NCI-H226 (cell line): ENCODE measurements at regions not wholly inside any gene's neighbourhood (a gene's known extent, or its start where the extent isn't known, plus 50 kb on each side); places are given as distances from the start of the nearest gene placed in this dataset.

Experiments
- DNase-seq: peaks from one replicate; pipeline ENCODE4 v3.0.0-alpha.2; 2015

- no peak for DNase-seq
Measured at GRCh38 chr1:222165629-222166028, 382.3 kb downstream of the HHIPL2 start.

GRCh38 chr1:222163895-222164294 is 384.0 kb downstream of the HHIPL2 start:
- DNase-seq: no peak

- DNase-seq: no peak
Measured at GRCh38 chr1:222161676-222162075, 386.2 kb downstream of the HHIPL2 start.

- DNase-seq: no peak
Measured at GRCh38 chr1:222157612-222158011, 390.3 kb downstream of the HHIPL2 start.

GRCh38 chr1:222140206-222140605 is 398.3 kb upstream of the DUSP10 start:
- DNase-seq: no peak

GRCh38 chr1:222138095-222138494 is 396.2 kb upstream of the DUSP10 start:
- no peak for DNase-seq

GRCh38 chr1:222136869-222137268 is 395.0 kb upstream of the DUSP10 start:
- DNase-seq: no peak

GRCh38 chr1:222129041-222129440 is 387.2 kb upstream of the DUSP10 start:
- no peak for DNase-seq

- DNase-seq: no peak
Measured at GRCh38 chr1:222127526-222128152, 385.8 kb upstream of the DUSP10 start.

- DNase-seq: no peak
Measured at GRCh38 chr1:222127096-222127495, 385.2 kb upstream of the DUSP10 start.

GRCh38 chr1:222126052-222126451 is 384.2 kb upstream of the DUSP10 start:
- DNase-seq: no peak

GRCh38 chr1:222124602-222125001 is 382.7 kb upstream of the DUSP10 start:
- DNase-seq: no peak

GRCh38 chr1:222123111-222123510 is 381.2 kb upstream of the DUSP10 start:
- no peak for DNase-seq

GRCh38 chr1:222117809-222118208 is 375.9 kb upstream of the DUSP10 start:
- no peak for DNase-seq

- DNase-seq: no peak
Measured at GRCh38 chr1:222114536-222115156, 372.8 kb upstream of the DUSP10 start.

GRCh38 chr1:222109836-222110235 is 367.9 kb upstream of the DUSP10 start:
- DNase-seq: no peak

GRCh38 chr1:222107975-222108374 is 366.1 kb upstream of the DUSP10 start:
- no peak for DNase-seq

- DNase-seq: no peak
Measured at GRCh38 chr1:222107267-222107666, 365.4 kb upstream of the DUSP10 start.

GRCh38 chr1:222106377-222106776 is 364.5 kb upstream of the DUSP10 start:
- DNase-seq: no peak

- DNase-seq: no peak
Measured at GRCh38 chr1:222105861-222106260, 364.0 kb upstream of the DUSP10 start.

- DNase-seq: no peak
Measured at GRCh38 chr1:222105393-222105737, 363.5 kb upstream of the DUSP10 start.

GRCh38 chr1:222104694-222105392 is 363.0 kb upstream of the DUSP10 start:
- DNase-seq: no peak

- DNase-seq: no peak
Measured at GRCh38 chr1:222104097-222104496, 362.2 kb upstream of the DUSP10 start.

- no peak for DNase-seq
Measured at GRCh38 chr1:222099746-222100145, 357.9 kb upstream of the DUSP10 start.

GRCh38 chr1:222098404-222098803 is 356.5 kb upstream of the DUSP10 start:
- DNase-seq: no peak
